Ascending aorta (tissue), 2 donors: ENCODE measurements at regions not wholly inside any gene's neighbourhood (a gene's known extent, or its start where the extent isn't known, plus 50 kb on each side); places are given as distances from the start of the nearest gene placed in this dataset.
"Not testable (repeated sequence)": the region's sequence is repeated elsewhere in the genome, so short reads cannot be mapped to it uniquely, and the experiment has no call there.

Experiments used
- DNase-seq, 2 donors: peaks; one replicate each; pipeline ENCODE4 v3.0.0-alpha.2; 2019; ENCODE audit warnings: low spot score in 2 of 2
- H3K27ac ChIP-seq, 2 donors: fragments of 200-600 bp; sonication (generic); one replicate each; pipeline ENCODE4 v1.5.1; 2016 to 2017; ENCODE audit warnings: mild to moderate bottlenecking in 1 of 2
- H3K27me3 ChIP-seq: fragments of 200-600 bp; sonication (generic); one replicate; pipeline ENCODE4 v1.5.1; 2017
- H3K36me3 ChIP-seq, 2 donors: fragments of 200-600 bp; sonication (generic); one replicate each; pipeline ENCODE4 v1.5.1; 2016
- H3K4me1 ChIP-seq, 2 donors: fragments of 200-600 bp; sonication (generic); one replicate each; pipeline ENCODE4 v1.5.1; 2016 to 2017; ENCODE audit warnings: mild to moderate bottlenecking in 1 of 2
- H3K4me3 ChIP-seq, 2 donors: fragments of 200-600 bp; sonication (generic); one replicate each; pipeline ENCODE4 v1.5.1; 2016 to 2017; ENCODE audit warnings: mild to moderate bottlenecking in 1 of 2
- H3K9me3 ChIP-seq, 2 donors: fragments of 200-600 bp; sonication (generic); one replicate each; pipeline ENCODE4 v1.5.1; 2016
- CTCF ChIP-seq, 3 experiments: fragments of 200-600 bp in 2 of 3; fragments of 450-650 bp in 1 of 3; sonication (generic) in 2 of 3; IDR thresholded peaks; one replicate each; pipeline ENCODE4 v1.5.1; 2016 to 2019; ENCODE audit warnings: antibody characterized with exemption in 3 of 3, mild to moderate bottlenecking in 1 of 3, moderate library complexity in 1 of 3
- intact Hi-C: fragments of 100-400 bp; cut with DNase I; formaldehyde crosslinking; loops from one replicate; pipeline ENCODE4 v1.15.1; 2023

- peaks cover 0 to 5% of the 10 kb centered on the region in 2 donors for H3K4me1 ChIP-seq
- TF ChIP-seq CTCF (IDR thresholded peaks at IDR 0.05) = no peak
- H3K27me3 ChIP-seq = no peaks in the 10 kb centered on the region
- peaks cover 0 to under 1% of the 10 kb centered on the region in 2 donors for H3K9me3 ChIP-seq
- no peak overlapping the region for H3K27ac ChIP-seq
- no peaks in the 10 kb centered on the region for H3K36me3 ChIP-seq
- H3K4me3 ChIP-seq = no peak overlapping the region
- no peak for DNase-seq
- intact Hi-C loops = no loop called here
Measured at GRCh38 chr5:124179819-124180218, 566.6 kb downstream of the ZNF608 start.

GRCh38 chr5:124178050-124178449 is 568.4 kb downstream of the ZNF608 start:
- Histone ChIP-seq H3K36me3 (no peaks in the 10 kb centered on the region), H3K9me3 (peaks cover 0 to 10% of the 10 kb centered on the region in 2 donors), H3K27me3 (no peaks in the 10 kb centered on the region), H3K4me1 (peaks cover 0 to 5% of the 10 kb centered on the region in 2 donors), H3K27ac (no peak overlapping the region), H3K4me3 (no peak overlapping the region)
- DNase-seq = no peak
- no peak for TF ChIP-seq CTCF (IDR thresholded peaks at IDR 0.05)
- intact Hi-C loops = no loop called here

- intact Hi-C loops = no loop called here
Measured at GRCh38 chr5:124176692-124177091, 569.7 kb downstream of the ZNF608 start.

GRCh38 chr5:124173386-124173785 is 573.1 kb downstream of the ZNF608 start:
- Histone ChIP-seq H3K27me3 (no peaks in the 10 kb centered on the region), H3K36me3 (no peaks in the 10 kb centered on the region), H3K4me1 (peaks cover 0 to 5% of the 10 kb centered on the region in 2 donors), H3K4me3 (no peak overlapping the region), H3K27ac (no peak overlapping the region), H3K9me3 (peaks cover 4 to 32% of the 10 kb centered on the region in 2 donors)
- TF ChIP-seq CTCF (IDR thresholded peaks at IDR 0.05) = no peak
- no peak for DNase-seq
- intact Hi-C loops = no loop called here

More at GRCh38 chr5:124176692-124177091, 569.7 kb downstream of the ZNF608 start:
- Histone ChIP-seq H3K27ac (no peak overlapping the region), H3K27me3 (no peaks in the 10 kb centered on the region), H3K4me3 (no peak overlapping the region), H3K9me3 (peaks cover 4 to 22% of the 10 kb centered on the region in 2 donors), H3K4me1 (peaks cover 0 to 5% of the 10 kb centered on the region in 2 donors), H3K36me3 (no peaks in the 10 kb centered on the region)
- DNase-seq = peak in 1 of 2 donors; percentile 66
- TF ChIP-seq CTCF (IDR thresholded peaks at IDR 0.05) = peak in 2 of 3 experiments; percentile 13 to 20

GRCh38 chr5:124172389-124173003 is 573.9 kb downstream of the ZNF608 start:
- TF ChIP-seq CTCF (IDR thresholded peaks at IDR 0.05) = no peak

GRCh38 chr5:124168093-124168492 is 578.3 kb downstream of the ZNF608 start:
- H3K36me3 ChIP-seq, H3K4me3 ChIP-seq, H3K4me1 ChIP-seq, H3K27ac ChIP-seq, DNase-seq, intact Hi-C loops, H3K27me3 ChIP-seq: not testable (repeated sequence)
- H3K9me3 ChIP-seq = peaks cover 4 to 23% of the 10 kb centered on the region in 2 donors

More at GRCh38 chr5:124172389-124173003, 573.9 kb downstream of the ZNF608 start:
- intact Hi-C loops = no loop called here
- H3K36me3 ChIP-seq = no peaks in the 10 kb centered on the region
- H3K4me1 ChIP-seq = peaks cover 0 to 5% of the 10 kb centered on the region in 2 donors
- no peaks in the 10 kb centered on the region for H3K27me3 ChIP-seq
- no peak overlapping the region for H3K4me3 ChIP-seq
- no peak for DNase-seq
- H3K9me3 ChIP-seq = peaks cover 4 to 32% of the 10 kb centered on the region in 2 donors
- no peak overlapping the region for H3K27ac ChIP-seq
